Endothelial cell of hepatic sinusoid (primary cell): ENCODE measurements at regions not wholly inside any gene's neighbourhood (a gene's known extent, or its start where the extent isn't known, plus 50 kb on each side); places are given as distances from the start of the nearest gene placed in this dataset.
"Not testable (repeated sequence)": the region's sequence is repeated elsewhere in the genome, so short reads cannot be mapped to it uniquely, and the experiment has no call there.

Experiments used
- in situ Hi-C: cut with HindIII; loops from 2 replicates; pipeline ENCODE4 v1.10.0; 2017; ENCODE audit warnings: low sequenced_read_pairs

- in situ Hi-C loops: no loop called here
Observed at GRCh38 chr6:97449444-97449966, 166.5 kb upstream of the MMS22L start.

- in situ Hi-C loops: no loop called here
Observed at GRCh38 chr6:97450087-97450486, 167.1 kb upstream of the MMS22L start.

GRCh38 chr6:97456070-97456469 lies 173.1 kb upstream of the MMS22L start:
- in situ Hi-C loops: no loop called here

- in situ Hi-C loops: no loop called here
Observed at GRCh38 chr6:97459535-97459934, 176.5 kb upstream of the MMS22L start.

- in situ Hi-C loops: no loop called here
Observed at GRCh38 chr6:97459986-97460385, 177.0 kb upstream of the MMS22L start.

GRCh38 chr6:97460394-97461080 lies 177.5 kb upstream of the MMS22L start:
- in situ Hi-C loops: no loop called here

GRCh38 chr6:97461218-97461617 lies 178.2 kb upstream of the MMS22L start:
- in situ Hi-C loops: no loop called here

- in situ Hi-C loops: no loop called here
Observed at GRCh38 chr6:97462031-97462430, 179.0 kb upstream of the MMS22L start.

- in situ Hi-C loops: no loop called here
Observed at GRCh38 chr6:97462938-97463598, 180.1 kb upstream of the MMS22L start.

- in situ Hi-C loops: no loop called here
Observed at GRCh38 chr6:97465877-97466561, 183.0 kb upstream of the MMS22L start.

GRCh38 chr6:97468981-97469380 lies 186.0 kb upstream of the MMS22L start:
- in situ Hi-C loops: no loop called here

GRCh38 chr6:97469451-97469850 lies 186.4 kb upstream of the MMS22L start:
- in situ Hi-C loops: no loop called here

- in situ Hi-C loops: no loop called here
Observed at GRCh38 chr6:97470322-97470721, 187.3 kb upstream of the MMS22L start.

GRCh38 chr6:97473979-97474378 lies 191.0 kb upstream of the MMS22L start:
- in situ Hi-C loops: no loop called here

GRCh38 chr6:97497713-97498331 lies 214.8 kb upstream of the MMS22L start:
- in situ Hi-C loops: no loop called here

GRCh38 chr6:97501853-97502252 lies 218.8 kb upstream of the MMS22L start:
- in situ Hi-C loops: no loop called here

GRCh38 chr6:97508646-97509045 lies 225.6 kb upstream of the MMS22L start:
- in situ Hi-C loops: no loop called here

GRCh38 chr6:97513260-97513659 lies 230.2 kb upstream of the MMS22L start:
- in situ Hi-C loops: not testable (repeated sequence)

- in situ Hi-C loops: no loop called here
Observed at GRCh38 chr6:97524811-97525210, 241.8 kb upstream of the MMS22L start.

GRCh38 chr6:97535800-97536199 lies 252.8 kb upstream of the MMS22L start:
- in situ Hi-C loops: no loop called here

GRCh38 chr6:97548354-97548753 lies 265.3 kb upstream of the MMS22L start:
- in situ Hi-C loops: no loop called here
